HG02970 (cell line): ENCODE measurements at regions not wholly inside any gene's neighbourhood (a gene's known extent, or its start where the extent isn't known, plus 50 kb on each side); places are given as distances from the start of the nearest gene placed in this dataset.
"Not testable (repeated sequence)": the region's sequence is repeated elsewhere in the genome, so short reads cannot be mapped to it uniquely, and the experiment has no call there.

Experiments
- ATAC-seq: cut with Tn5 transposase; IDR thresholded peaks from one replicate; pipeline ENCODE4 v1.9.1; 2021; ENCODE audit warnings: mild to moderate bottlenecking, moderate library complexity, moderate number of reproducible peaks; ENCODE audit not compliant: unreplicated experiment, low FRiP score

- ATAC-seq, result no peak
These were observed 353.2 kb upstream of the SOX2 start for GRCh38 chr3:181358562-181358961.

- no peak for ATAC-seq
These were observed 353.7 kb upstream of the SOX2 start for GRCh38 chr3:181358060-181358459.

GRCh38 chr3:181354140-181354539, 357.6 kb upstream of the SOX2 start:
- no peak for ATAC-seq

- no peak for ATAC-seq
These were observed 354.8 kb upstream of the DNAJC19 start for GRCh38 chr3:181344331-181344730.

- no peak for ATAC-seq
These were observed 347.1 kb upstream of the DNAJC19 start for GRCh38 chr3:181336597-181336996.

- no peak for ATAC-seq
These were observed 343.9 kb upstream of the DNAJC19 start for GRCh38 chr3:181333394-181333793.

- ATAC-seq, result no peak
These were observed 341.5 kb upstream of the DNAJC19 start for GRCh38 chr3:181330821-181331563.

- no peak for ATAC-seq
These were observed 340.7 kb upstream of the DNAJC19 start for GRCh38 chr3:181330257-181330656.

GRCh38 chr3:181329024-181329423, 339.5 kb upstream of the DNAJC19 start:
- no peak for ATAC-seq

- ATAC-seq, result no peak
These were observed 338.8 kb upstream of the DNAJC19 start for GRCh38 chr3:181328346-181328745.

GRCh38 chr3:181327349-181327748, 337.8 kb upstream of the DNAJC19 start:
- ATAC-seq, result no peak

GRCh38 chr3:181326637-181327223, 337.2 kb upstream of the DNAJC19 start:
- no peak for ATAC-seq

GRCh38 chr3:181324516-181324915, 335.0 kb upstream of the DNAJC19 start:
- not testable (repeated sequence) for ATAC-seq

- ATAC-seq, result no peak
These were observed 328.8 kb upstream of the DNAJC19 start for GRCh38 chr3:181318321-181318720.

- no peak for ATAC-seq
These were observed 328.0 kb upstream of the DNAJC19 start for GRCh38 chr3:181317508-181317907.

GRCh38 chr3:181316482-181316881, 326.9 kb upstream of the DNAJC19 start:
- ATAC-seq, result no peak

GRCh38 chr3:181313335-181313734, 323.8 kb upstream of the DNAJC19 start:
- ATAC-seq, result no peak

GRCh38 chr3:181311186-181311585, 321.6 kb upstream of the DNAJC19 start:
- ATAC-seq, result no peak

- ATAC-seq, result no peak
These were observed 313.4 kb upstream of the DNAJC19 start for GRCh38 chr3:181302960-181303359.

- no peak for ATAC-seq
These were observed 310.5 kb upstream of the DNAJC19 start for GRCh38 chr3:181300033-181300432.

GRCh38 chr3:181298421-181298820, 308.9 kb upstream of the DNAJC19 start:
- ATAC-seq, result no peak

GRCh38 chr3:181292984-181293383, 303.4 kb upstream of the DNAJC19 start:
- ATAC-seq, result peak; percentile 73
